Stomach (tissue), 4 donors: ENCODE measurements at regions not wholly inside any gene's neighbourhood (a gene's known extent, or its start where the extent isn't known, plus 50 kb on each side); places are given as distances from the start of the nearest gene placed in this dataset.

ENCODE experiments used
- CTCF ChIP-seq, 7 experiments: fragments of 450-650 bp in 4 of 7; fragments of 200-600 bp in 3 of 7; sonication (generic) in 3 of 7; IDR thresholded peaks; one replicate each; pipeline ENCODE4 v1.5.1; 2016 to 2019; ENCODE audit warnings: antibody characterized with exemption in 7 of 7, control low read depth in 2 of 7, mild to moderate bottlenecking in 1 of 7
- EP300 ChIP-seq: sonication (generic); formaldehyde crosslinking; IDR thresholded peaks from one replicate; pipeline ENCODE4 v1.6.1; 2017; ENCODE audit warnings: antibody characterized with exemption
- POLR2A ChIP-seq, 4 donors: fragments of 450-650 bp; IDR thresholded peaks; one replicate each; pipeline ENCODE4 v1.6.1; 2016; ENCODE audit warnings: antibody characterized with exemption in 4 of 4, control low read depth in 2 of 4, mild to moderate bottlenecking in 1 of 4, moderate library complexity in 1 of 4
- POLR2AphosphoS5 ChIP-seq, 3 donors: sonication (generic); formaldehyde crosslinking; IDR thresholded peaks; one replicate each; pipeline ENCODE4 v1.6.1; 2016; ENCODE audit warnings: antibody characterized with exemption in 3 of 3

DNA sequence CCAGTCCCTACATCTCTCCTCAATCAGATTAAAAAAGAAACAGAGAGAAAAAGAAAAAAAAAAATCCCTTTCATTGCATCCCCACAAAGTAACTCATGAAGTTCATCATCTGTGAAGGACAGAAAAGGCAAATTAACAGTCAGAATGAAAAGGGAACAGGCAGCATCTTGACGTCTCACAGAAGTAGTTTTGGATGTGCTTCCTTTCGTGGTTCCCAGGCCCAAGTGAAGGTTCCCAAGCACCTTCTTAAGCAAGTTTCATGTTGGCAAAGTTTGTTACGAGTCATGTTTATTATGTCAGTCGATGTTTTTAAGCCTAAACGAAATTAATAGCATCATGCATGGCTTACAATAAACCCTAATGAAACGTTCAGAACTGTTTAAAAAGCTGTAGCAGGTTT lies 475.2 kb downstream of the SETD4 start:
- TF ChIP-seq CTCF (IDR thresholded peaks at IDR 0.05): no peak
- no peak for TF ChIP-seq POLR2A (IDR thresholded peaks at IDR 0.05)
- TF ChIP-seq EP300: no peak
- no peak for TF ChIP-seq POLR2AphosphoS5 (IDR thresholded peaks at IDR 0.05)
